Neural cell (in vitro differentiated cells): ENCODE measurements at regions not wholly inside any gene's neighbourhood (a gene's known extent, or its start where the extent isn't known, plus 50 kb on each side); places are given as distances from the start of the nearest gene placed in this dataset.

Experiments used
- H2AFZ ChIP-seq: fragments of 200-600, 300-800 bp; sonication (generic), shearing (Covaris generic); 2 replicates; pipeline ENCODE4 v1.6.0; 2014; ENCODE audit warnings: low read depth, mild to moderate bottlenecking, antibody characterized with exemption, low read length, moderate library complexity
- H3F3A ChIP-seq: fragments of 200-600 bp; shearing (Covaris generic); 2 replicates; pipeline ENCODE4 v1.6.1; 2016; ENCODE audit warnings: mild to moderate bottlenecking, moderate library complexity, mixed read lengths, antibody characterized with exemption, low read length; ENCODE audit not compliant: insufficient read depth, poor library complexity, severe bottlenecking
- H3K27ac ChIP-seq: fragments of 200-600, 300-800 bp; sonication (generic), shearing (Covaris generic); 2 replicates; pipeline ENCODE4 v1.5.1; 2014; ENCODE audit warnings: mild to moderate bottlenecking, low read length, moderate library complexity
- H3K27me3 ChIP-seq: fragments of 300-800, 200-600 bp; sonication (generic), shearing (Covaris generic); 2 replicates; pipeline ENCODE4 v1.6.0; 2014; ENCODE audit warnings: mild to moderate bottlenecking, low read depth, low read length, moderate library complexity; ENCODE audit not compliant: insufficient read depth
- H3K36me3 ChIP-seq: fragments of 300-800, 200-600 bp; sonication (generic), shearing (Covaris generic); 2 replicates; pipeline ENCODE4 v1.5.1; 2014; ENCODE audit warnings: mild to moderate bottlenecking, antibody characterized with exemption, low read length, moderate library complexity; ENCODE audit not compliant: insufficient read depth
- H3K4me2 ChIP-seq: fragments of 300-800, 200-600 bp; sonication (generic), shearing (Covaris generic); 2 replicates; pipeline ENCODE4 v1.6.0; 2014; ENCODE audit warnings: mild to moderate bottlenecking, low read length
- H3K4me3 ChIP-seq: fragments of 300-800, 200-600 bp; sonication (generic), shearing (Covaris generic); 2 replicates; pipeline ENCODE4 v1.5.1; 2014; ENCODE audit warnings: mild to moderate bottlenecking, low read length, moderate library complexity
- H3K79me2 ChIP-seq: fragments of 200-600 bp; shearing (Covaris generic); replicated peaks from 2 replicates; pipeline ENCODE4 v1.6.0; 2014; ENCODE audit warnings: mild to moderate bottlenecking, low read length, moderate library complexity; ENCODE audit not compliant: insufficient read depth
- H3K9ac ChIP-seq: fragments of 300-800, 200-600 bp; sonication (generic), shearing (Covaris generic); 2 replicates; pipeline ENCODE4 v1.6.1; 2016; ENCODE audit warnings: mild to moderate bottlenecking, low read length, mixed read lengths
- H3K9me2 ChIP-seq: fragments of 200-600 bp; shearing (Covaris generic); 2 replicates; pipeline ENCODE4 v1.6.1; 2016; ENCODE audit warnings: mild to moderate bottlenecking, low read length, mixed read lengths; ENCODE audit not compliant: insufficient read depth
- H3K9me3 ChIP-seq: fragments of 200-600, 300-800 bp; sonication (generic), shearing (Covaris generic); 2 replicates; pipeline ENCODE4 v1.6.1; 2016; ENCODE audit warnings: mild to moderate bottlenecking, mixed run types, low read length, moderate library complexity, mixed read lengths
- H4K20me1 ChIP-seq: fragments of 200-600 bp; shearing (Covaris generic); 2 replicates; pipeline ENCODE4 v1.6.1; 2016; ENCODE audit warnings: mild to moderate bottlenecking, mixed run types; ENCODE audit not compliant: insufficient read depth
- CTCF ChIP-seq: fragments of 450-650 bp; IDR thresholded peaks from 2 replicates; pipeline ENCODE4 v1.5.1; 2014; ENCODE audit warnings: antibody characterized with exemption, mild to moderate bottlenecking, moderate library complexity; ENCODE audit not compliant: poor library complexity, severe bottlenecking
- EP300 ChIP-seq: fragments of 450-650 bp; conservative IDR thresholded peaks from 2 replicates; pipeline ENCODE4 v1.6.1; 2014; ENCODE audit warnings: antibody characterized with exemption, mild to moderate bottlenecking, moderate library complexity; ENCODE audit not compliant: poor library complexity, severe bottlenecking
- EZH2 ChIP-seq: fragments of 200-600, 300-800 bp; shearing (Covaris generic), sonication (generic); IDR thresholded peaks from 2 replicates; pipeline ENCODE4 v1.6.1; 2014; ENCODE audit warnings: antibody characterized with exemption, low read length, borderline replicate concordance, mild to moderate bottlenecking; ENCODE audit not compliant: insufficient read depth, poor library complexity, severe bottlenecking
- MXI1 ChIP-seq: fragments of 450-650 bp; conservative IDR thresholded peaks from 2 replicates; pipeline ENCODE4 v1.6.1; 2014; ENCODE audit warnings: antibody characterized with exemption, mild to moderate bottlenecking; ENCODE audit not compliant: poor library complexity, severe bottlenecking
- POLR2AphosphoS5 ChIP-seq: IDR thresholded peaks from 2 replicates; pipeline ENCODE4 v1.6.1; 2012
- RAD21 ChIP-seq: fragments of 450-650 bp; conservative IDR thresholded peaks from 2 replicates; pipeline ENCODE4 v1.6.1; 2014; ENCODE audit warnings: antibody characterized with exemption, mild to moderate bottlenecking, moderate library complexity
- SMC3 ChIP-seq: fragments of 450-650 bp; conservative IDR thresholded peaks from 2 replicates; pipeline ENCODE4 v1.6.1; 2014; ENCODE audit warnings: antibody characterized with exemption, mild to moderate bottlenecking, moderate library complexity; ENCODE audit not compliant: poor library complexity
- TAF1 ChIP-seq: IDR thresholded peaks from 2 replicates; pipeline ENCODE4 v1.6.1; 2012; ENCODE audit warnings: low read depth
- TF ChIP-seq, protein P1 (sequence below): IDR thresholded peaks from 2 replicates; pipeline ENCODE4 v1.6.1; 2012; ENCODE audit warnings: borderline replicate concordance

GRCh38 chr16:82459580-82460256, 167.1 kb upstream of the CDH13 start:
- H3K4me2 ChIP-seq: no peak overlapping the region
- no peaks in the 10 kb centered on the region for H3K9me3 ChIP-seq
- H3K27ac ChIP-seq: no peak overlapping the region
- H3K9ac ChIP-seq: no peak overlapping the region
- TF ChIP-seq TAF1: no peak
- TF ChIP-seq MXI1: no peak
- H4K20me1 ChIP-seq: no peaks in the 10 kb centered on the region
- no peaks in the 10 kb centered on the region for H3K9me2 ChIP-seq
- H3K36me3 ChIP-seq: no peaks in the 10 kb centered on the region
- no peak overlapping the region for H3K4me3 ChIP-seq
- no peaks in the 10 kb centered on the region for H3K79me2 ChIP-seq
- H3K27me3 ChIP-seq: peaks cover 18% of the 10 kb centered on the region
- H2AFZ ChIP-seq: no peak overlapping the region
- peaks cover 9% of the 10 kb centered on the region for H3F3A ChIP-seq

DNA sequence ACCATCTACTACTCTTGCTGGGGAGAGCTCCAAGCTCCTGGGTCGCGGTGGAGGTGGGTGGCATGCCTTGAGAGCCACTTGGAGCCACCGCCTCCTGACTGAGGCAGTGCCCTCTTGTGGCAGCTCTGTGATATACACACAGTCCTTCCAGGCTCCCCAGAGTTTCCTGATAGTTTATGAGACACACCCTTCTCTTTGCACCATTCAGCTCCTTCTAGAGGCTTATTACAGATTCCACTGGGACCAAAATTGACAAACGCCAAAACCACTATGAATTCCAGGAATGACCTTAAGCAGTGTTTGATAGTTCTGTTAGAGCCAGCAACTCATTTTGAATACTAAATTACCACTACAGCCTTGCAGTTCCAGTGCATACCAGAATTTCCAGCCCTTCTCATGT, 170.1 kb upstream of the CDH13 start:
- Histone ChIP-seq H3F3A (no peaks in the 10 kb centered on the region), H3K79me2 (no peaks in the 10 kb centered on the region), H3K27me3 (peaks cover 11% of the 10 kb centered on the region), H3K9me2 (no peaks in the 10 kb centered on the region), H3K4me3 (no peak overlapping the region), H3K9me3 (no peaks in the 10 kb centered on the region), H3K36me3 (no peaks in the 10 kb centered on the region), H3K4me2 (no peak overlapping the region), H3K27ac (no peak overlapping the region), H2AFZ (no peak overlapping the region), H4K20me1 (no peaks in the 10 kb centered on the region), H3K9ac (no peak overlapping the region)
- TF ChIP-seq SMC3: peak; percentile 69
- no peak for TF ChIP-seq MXI1
- peak; percentile 66 for TF ChIP-seq CTCF
- TF ChIP-seq, protein P1, sequence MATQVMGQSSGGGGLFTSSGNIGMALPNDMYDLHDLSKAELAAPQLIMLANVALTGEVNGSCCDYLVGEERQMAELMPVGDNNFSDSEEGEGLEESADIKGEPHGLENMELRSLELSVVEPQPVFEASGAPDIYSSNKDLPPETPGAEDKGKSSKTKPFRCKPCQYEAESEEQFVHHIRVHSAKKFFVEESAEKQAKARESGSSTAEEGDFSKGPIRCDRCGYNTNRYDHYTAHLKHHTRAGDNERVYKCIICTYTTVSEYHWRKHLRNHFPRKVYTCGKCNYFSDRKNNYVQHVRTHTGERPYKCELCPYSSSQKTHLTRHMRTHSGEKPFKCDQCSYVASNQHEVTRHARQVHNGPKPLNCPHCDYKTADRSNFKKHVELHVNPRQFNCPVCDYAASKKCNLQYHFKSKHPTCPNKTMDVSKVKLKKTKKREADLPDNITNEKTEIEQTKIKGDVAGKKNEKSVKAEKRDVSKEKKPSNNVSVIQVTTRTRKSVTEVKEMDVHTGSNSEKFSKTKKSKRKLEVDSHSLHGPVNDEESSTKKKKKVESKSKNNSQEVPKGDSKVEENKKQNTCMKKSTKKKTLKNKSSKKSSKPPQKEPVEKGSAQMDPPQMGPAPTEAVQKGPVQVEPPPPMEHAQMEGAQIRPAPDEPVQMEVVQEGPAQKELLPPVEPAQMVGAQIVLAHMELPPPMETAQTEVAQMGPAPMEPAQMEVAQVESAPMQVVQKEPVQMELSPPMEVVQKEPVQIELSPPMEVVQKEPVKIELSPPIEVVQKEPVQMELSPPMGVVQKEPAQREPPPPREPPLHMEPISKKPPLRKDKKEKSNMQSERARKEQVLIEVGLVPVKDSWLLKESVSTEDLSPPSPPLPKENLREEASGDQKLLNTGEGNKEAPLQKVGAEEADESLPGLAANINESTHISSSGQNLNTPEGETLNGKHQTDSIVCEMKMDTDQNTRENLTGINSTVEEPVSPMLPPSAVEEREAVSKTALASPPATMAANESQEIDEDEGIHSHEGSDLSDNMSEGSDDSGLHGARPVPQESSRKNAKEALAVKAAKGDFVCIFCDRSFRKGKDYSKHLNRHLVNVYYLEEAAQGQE: no peak
- no peak for TF ChIP-seq POLR2AphosphoS5
- no peak for TF ChIP-seq EP300
- no peak for TF ChIP-seq EZH2
- TF ChIP-seq TAF1: no peak
- peak; percentile 58 for TF ChIP-seq RAD21
